ENCODE measurements at regions not wholly inside any gene's neighbourhood (a gene's known extent, or its start where the extent isn't known, plus 50 kb on each side); places are given as distances from the start of the nearest gene placed in this dataset. TPM values are rescaled to one million over a fixed set of nuclear protein-coding genes. Genes with fewer than 3 reads are reported as not detected.

GRCh38 chr12:58977476-58977875, 57.2 kb upstream of the LRIG3 start:
- H3K4me1 ChIP-seq (ENCODE audit: low read length): peaks cover 3% of the 10 kb centered on the region; the same call in 1 of the 2 replicates
- no peak overlapping the region for H3K9ac ChIP-seq (ENCODE audit: low read length)
- no peak for DNase-seq
- H3K27ac ChIP-seq (ENCODE audit: low read length): no peak overlapping the region
- H3K79me2 ChIP-seq (ENCODE audit: low read length): no peaks in the 10 kb centered on the region
- no peak overlapping the region for H2AFZ ChIP-seq (ENCODE audit: low read length)
- H3K4me3 ChIP-seq (ENCODE audit: low read length): no peak overlapping the region
- H3K36me3 ChIP-seq (ENCODE audit: insufficient read depth, low read length): no peaks in the 10 kb centered on the region
- no peaks in the 10 kb centered on the region for H3K9me3 ChIP-seq (ENCODE audit: low read length)
- no peaks in the 10 kb centered on the region for H3K27me3 ChIP-seq (ENCODE audit: low read length)
- no peak overlapping the region for H3K4me2 ChIP-seq (ENCODE audit: low read depth, low read length, poor library complexity, severe bottlenecking)
- no peaks in the 10 kb centered on the region for H4K20me1 ChIP-seq (ENCODE audit: insufficient read depth, low read depth, low read length)
- H3K9me2 ChIP-seq (replicated peaks; ENCODE audit: insufficient read depth, low read length): no peaks in the 10 kb centered on the region

GRCh38 chr12:58976146-58976545, 55.8 kb upstream of the LRIG3 start:
- no peak for DNase-seq
- H3K36me3 ChIP-seq (ENCODE audit: insufficient read depth, low read length): no peaks in the 10 kb centered on the region

More at GRCh38 chr12:58976146-58976545, 55.8 kb upstream of the LRIG3 start:
- Histone ChIP-seq H3K9ac (ENCODE audit: low read length) (no peak overlapping the region), H3K27me3 (ENCODE audit: low read length) (no peaks in the 10 kb centered on the region), H3K79me2 (ENCODE audit: low read length) (no peaks in the 10 kb centered on the region), H3K4me2 (ENCODE audit: low read depth, low read length, poor library complexity, severe bottlenecking) (no peak overlapping the region), H2AFZ (ENCODE audit: low read length) (no peak overlapping the region), H3K9me3 (ENCODE audit: low read length) (no peaks in the 10 kb centered on the region), H3K9me2 (replicated peaks; ENCODE audit: insufficient read depth, low read length) (no peaks in the 10 kb centered on the region), H3K27ac (ENCODE audit: low read length) (no peak overlapping the region), H4K20me1 (ENCODE audit: insufficient read depth, low read depth, low read length) (no peaks in the 10 kb centered on the region), H3K4me3 (ENCODE audit: low read length) (no peak overlapping the region), H3K4me1 (ENCODE audit: low read length) (peaks cover 3% of the 10 kb centered on the region; the same call in 1 of the 2 replicates)

Small RNAs in the stretch of these regions (small RNA-seq; reads per million reads assigned to genes)
- gene RNU6-279P (not detected), gene RNU6-871P (not detected)
